GM13976 (cell line): ENCODE measurements at regions not wholly inside any gene's neighbourhood (a gene's known extent, or its start where the extent isn't known, plus 50 kb on each side); places are given as distances from the start of the nearest gene placed in this dataset.

Experiments used
- DNase-seq: peaks from one replicate; pipeline ENCODE4 v3.0.0; 2012; ENCODE audit warnings: low spot score
- in situ Hi-C: fragments of 300-500 bp; cut with MboI; formaldehyde crosslinking; loops from one replicate; pipeline ENCODE4 v1.12.0; 2022; ENCODE audit warnings: low sequenced_read_pairs, mixed read lengths, inconsistent platforms; ENCODE audit not compliant: unreplicated experiment
- TF ChIP-seq, protein P1 (sequence below): IDR thresholded peaks from 2 replicates; pipeline ENCODE4 v1.5.1; 2012; ENCODE audit warnings: borderline replicate concordance, mild to moderate bottlenecking; ENCODE audit not compliant: insufficient read depth; ENCODE audit errors: extremely low read depth, missing control alignments, control extremely low read depth

DNA sequence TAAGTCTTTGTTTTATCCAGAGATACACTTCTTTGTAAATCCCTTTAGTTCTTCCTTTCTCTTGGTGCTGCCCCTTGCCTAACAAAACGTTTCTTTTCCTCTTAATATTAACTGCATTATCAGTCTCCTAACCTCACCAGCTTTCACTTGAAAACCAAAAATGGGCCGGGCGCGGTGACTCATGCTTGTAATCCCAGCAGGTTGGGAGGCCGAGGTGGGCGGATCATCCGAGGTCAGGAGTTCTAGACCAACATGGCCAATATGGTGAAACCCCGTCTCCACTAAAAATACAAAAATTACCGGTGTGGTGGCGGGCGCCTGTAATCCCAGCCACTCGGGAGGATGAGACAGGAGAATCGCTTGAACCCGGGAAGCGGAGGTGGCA is 329.8 kb upstream of the MIR17HG start:
- in situ Hi-C loops = no loop called here
- DNase-seq = no peak

DNA sequence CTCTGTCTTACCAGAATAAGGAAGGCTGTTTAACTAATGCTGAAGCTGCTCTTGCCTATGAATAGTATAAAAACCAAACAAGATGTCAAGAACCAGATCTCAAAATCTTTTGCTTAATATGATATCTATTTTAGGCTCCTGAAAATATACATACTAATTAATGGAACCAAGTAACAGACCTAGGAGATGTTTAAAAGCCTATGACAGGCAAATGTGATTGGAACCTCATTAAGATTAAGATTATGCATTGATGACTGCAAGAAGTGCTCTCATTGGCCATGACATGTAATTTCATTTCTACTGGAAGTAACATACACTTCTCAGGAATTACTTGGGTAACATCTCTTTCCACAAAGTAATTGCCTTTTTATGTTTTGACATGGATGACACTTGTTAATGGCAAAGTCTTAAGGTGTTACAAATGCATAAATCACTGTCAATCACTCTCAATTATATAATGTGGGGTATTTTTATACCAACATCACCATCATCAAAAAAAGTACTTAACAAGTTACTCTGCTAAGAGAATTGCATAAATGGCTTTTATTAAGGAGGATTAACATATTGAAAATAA is 326.9 kb upstream of the MIR17HG start:
- TF ChIP-seq, protein P1, sequence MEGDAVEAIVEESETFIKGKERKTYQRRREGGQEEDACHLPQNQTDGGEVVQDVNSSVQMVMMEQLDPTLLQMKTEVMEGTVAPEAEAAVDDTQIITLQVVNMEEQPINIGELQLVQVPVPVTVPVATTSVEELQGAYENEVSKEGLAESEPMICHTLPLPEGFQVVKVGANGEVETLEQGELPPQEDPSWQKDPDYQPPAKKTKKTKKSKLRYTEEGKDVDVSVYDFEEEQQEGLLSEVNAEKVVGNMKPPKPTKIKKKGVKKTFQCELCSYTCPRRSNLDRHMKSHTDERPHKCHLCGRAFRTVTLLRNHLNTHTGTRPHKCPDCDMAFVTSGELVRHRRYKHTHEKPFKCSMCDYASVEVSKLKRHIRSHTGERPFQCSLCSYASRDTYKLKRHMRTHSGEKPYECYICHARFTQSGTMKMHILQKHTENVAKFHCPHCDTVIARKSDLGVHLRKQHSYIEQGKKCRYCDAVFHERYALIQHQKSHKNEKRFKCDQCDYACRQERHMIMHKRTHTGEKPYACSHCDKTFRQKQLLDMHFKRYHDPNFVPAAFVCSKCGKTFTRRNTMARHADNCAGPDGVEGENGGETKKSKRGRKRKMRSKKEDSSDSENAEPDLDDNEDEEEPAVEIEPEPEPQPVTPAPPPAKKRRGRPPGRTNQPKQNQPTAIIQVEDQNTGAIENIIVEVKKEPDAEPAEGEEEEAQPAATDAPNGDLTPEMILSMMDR = no peak
- in situ Hi-C loops = no loop called here
- no peak for DNase-seq

More for the DNA sequence above, 329.8 kb upstream of the MIR17HG start:
- TF ChIP-seq, protein P1 = no peak

DNA sequence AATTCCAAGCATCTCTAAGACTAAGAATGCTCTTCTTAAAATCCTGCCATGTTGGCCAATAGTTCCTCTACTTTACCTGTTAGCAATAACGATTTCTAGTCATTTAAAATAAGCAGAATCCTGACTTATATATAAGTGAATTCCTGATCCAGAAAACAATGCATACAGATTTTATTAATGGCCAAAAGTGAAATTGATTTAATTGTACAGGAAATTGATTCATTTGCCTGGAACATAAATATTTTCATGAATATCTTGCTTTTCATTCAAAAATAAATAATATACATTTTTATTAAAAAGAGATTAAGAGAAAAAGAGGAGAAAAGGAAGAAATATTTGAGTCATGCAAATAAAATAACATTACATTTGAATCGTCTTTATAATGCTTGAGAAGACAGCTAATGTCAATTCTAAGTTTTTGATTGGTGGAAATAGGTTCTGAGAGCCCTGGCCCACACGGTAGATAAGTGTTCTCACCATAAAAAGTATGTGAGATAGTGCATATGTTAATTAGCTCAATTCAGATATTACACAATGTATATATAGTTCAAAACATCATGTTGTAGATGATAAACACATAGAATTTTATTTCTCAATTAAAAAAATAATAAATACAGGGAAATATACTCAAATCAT is 323.2 kb upstream of the MIR17HG start:
- no peak for DNase-seq
- in situ Hi-C loops = no loop called here
- TF ChIP-seq, protein P1 = no peak

DNA sequence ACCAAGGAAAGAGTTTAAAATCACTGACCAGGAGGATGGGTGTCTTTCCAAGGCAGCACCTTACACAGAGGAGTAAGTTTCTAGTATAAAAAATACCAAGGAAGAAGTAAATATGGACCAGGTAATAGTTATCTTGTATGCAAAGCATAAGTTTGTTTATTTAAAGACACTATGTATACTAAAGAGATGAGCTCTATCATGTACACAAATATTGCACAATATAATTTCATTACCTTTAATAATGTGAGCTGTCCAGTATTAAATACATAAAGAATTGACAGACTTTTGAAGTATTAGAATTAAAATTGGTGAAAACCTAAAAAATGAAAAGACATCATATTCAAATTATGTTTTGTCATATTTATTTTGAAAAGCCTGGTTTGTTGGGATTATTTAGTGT is 322.0 kb upstream of the MIR17HG start:
- no peak for DNase-seq
- TF ChIP-seq, protein P1 = no peak
- in situ Hi-C loops = no loop called here

DNA sequence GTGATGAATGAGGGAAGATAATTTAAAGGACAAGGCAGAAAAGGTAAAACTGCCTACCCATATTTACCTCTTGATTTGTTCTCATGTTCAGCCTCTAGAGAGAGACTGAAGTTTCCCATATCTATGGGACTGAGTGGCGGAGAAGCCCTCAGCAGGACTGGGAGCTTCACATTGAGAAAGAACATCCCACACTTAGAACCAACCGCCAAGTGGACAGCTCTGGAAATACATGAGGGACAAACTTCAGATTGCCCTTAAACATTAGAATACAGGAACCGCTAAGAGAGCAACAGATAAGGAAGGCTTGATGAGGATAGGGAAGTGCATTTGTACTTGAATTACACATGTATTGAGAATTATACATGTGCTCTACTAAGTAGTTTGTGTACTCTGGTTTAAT is 316.0 kb upstream of the MIR17HG start:
- TF ChIP-seq, protein P1 = no peak
- in situ Hi-C loops = no loop called here
- no peak for DNase-seq

DNA sequence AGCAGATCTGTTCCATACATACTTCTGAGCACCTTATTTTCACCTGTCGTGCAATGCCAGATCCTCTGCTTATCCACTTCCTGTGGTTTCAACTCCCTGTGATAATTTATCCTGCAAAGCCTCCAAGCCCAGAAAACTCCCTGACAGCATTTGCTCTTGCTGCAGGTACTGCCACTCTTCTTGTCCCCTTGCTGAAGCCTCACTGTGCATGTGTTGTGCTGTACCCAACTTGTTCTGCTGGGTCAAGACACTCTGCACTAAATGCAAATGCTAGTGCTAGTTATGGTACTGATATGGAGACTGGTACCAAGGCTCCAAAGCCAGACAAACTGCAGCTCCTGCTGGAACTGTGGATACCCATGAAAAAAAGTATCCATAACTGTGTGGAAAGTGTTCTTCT is 315.4 kb upstream of the MIR17HG start:
- in situ Hi-C loops = no loop called here
- TF ChIP-seq, protein P1 = no peak
- no peak for DNase-seq
